ENCODE measurements at regions not wholly inside any gene's neighbourhood (a gene's known extent, or its start where the extent isn't known, plus 50 kb on each side); places are given as distances from the start of the nearest gene placed in this dataset.

GRCh38 chr1:224529844-224530243, 86.3 kb upstream of the CNIH3 start (continued):
- TF ChIP-seq LARP7 (IDR thresholded peaks at IDR 0.05): no peak

GRCh38 chr1:224533517-224533916, 82.6 kb upstream of the CNIH3 start:
- ChIA-PET CTCF (interaction anchor here (0.7 kb wide), 1 partner anchor 20 kb away, joined by 4 read pairs; no protein-coding TSS in a partner anchor), POLR2A (no interaction called here), SMC1A (ENCODE audit: uncharacterized antibody, unreplicated experiment) (interaction anchor here (0.7 kb wide), 1 partner anchor 234 kb away, joined by 3 read pairs; no protein-coding TSS in a partner anchor), RAD21 (ENCODE audit: unreplicated experiment) (no interaction called here)
- no peaks in the 10 kb centered on the region for H3K27me3 ChIP-seq (replicated peaks in 1 of 2; ENCODE audit: control insufficient read depth in 2 of 2, insufficient read depth in 2 of 2, low read length in 1 of 2)
- no peak overlapping the region for H3K4me2 ChIP-seq (ENCODE audit: control insufficient read depth, insufficient read depth)
- in situ Hi-C loops (cut with MboI) (no loop called here), intact Hi-C loops (cut with micrococcal nuclease; ENCODE audit: unreplicated experiment) (no loop called here)
- no peak for TF ChIP-seq NFXL1 (IDR thresholded peaks at IDR 0.05; ENCODE audit: borderline replicate concordance)
- TF ChIP-seq CUX1 (IDR thresholded peaks at IDR 0.05; ENCODE audit: insufficient replicate concordance, low read depth, low read length): no peak
- TF ChIP-seq, protein P1, sequence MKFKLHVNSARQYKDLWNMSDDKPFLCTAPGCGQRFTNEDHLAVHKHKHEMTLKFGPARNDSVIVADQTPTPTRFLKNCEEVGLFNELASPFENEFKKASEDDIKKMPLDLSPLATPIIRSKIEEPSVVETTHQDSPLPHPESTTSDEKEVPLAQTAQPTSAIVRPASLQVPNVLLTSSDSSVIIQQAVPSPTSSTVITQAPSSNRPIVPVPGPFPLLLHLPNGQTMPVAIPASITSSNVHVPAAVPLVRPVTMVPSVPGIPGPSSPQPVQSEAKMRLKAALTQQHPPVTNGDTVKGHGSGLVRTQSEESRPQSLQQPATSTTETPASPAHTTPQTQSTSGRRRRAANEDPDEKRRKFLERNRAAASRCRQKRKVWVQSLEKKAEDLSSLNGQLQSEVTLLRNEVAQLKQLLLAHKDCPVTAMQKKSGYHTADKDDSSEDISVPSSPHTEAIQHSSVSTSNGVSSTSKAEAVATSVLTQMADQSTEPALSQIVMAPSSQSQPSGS (IDR thresholded peaks at IDR 0.05; ENCODE audit: low read length): no peak
- TF ChIP-seq SP1 (IDR thresholded peaks at IDR 0.05; ENCODE audit: low read depth, low read length): no peak
- TF ChIP-seq SPI1 (IDR thresholded peaks at IDR 0.05; ENCODE audit: borderline replicate concordance, insufficient read depth, low read depth, low read length): no peak
- no peak for TF ChIP-seq NBN (IDR thresholded peaks at IDR 0.05)
- no peak for TF ChIP-seq ETV6 (conservative IDR thresholded peaks at IDR 0.05 in 1 of 2, IDR thresholded peaks at IDR 0.05 in 1 of 2; ENCODE audit: borderline replicate concordance in 1 of 2, low read depth in 1 of 2)
- no peak for TF ChIP-seq NRF1 (conservative IDR thresholded peaks at IDR 0.05; ENCODE audit: low read depth, low read length)
- TF ChIP-seq BMI1 (IDR thresholded peaks at IDR 0.05; ENCODE audit: borderline replicate concordance): no peak
- TF ChIP-seq RCOR1 (conservative IDR thresholded peaks at IDR 0.05; ENCODE audit: low read depth, low read length): no peak
- TF ChIP-seq SIX5 (IDR thresholded peaks at IDR 0.05; ENCODE audit: low read depth, low read length, severe bottlenecking): no peak
- H3K79me2 ChIP-seq (ENCODE audit: control insufficient read depth, insufficient read depth, low read length): no peaks in the 10 kb centered on the region
- no TSS peak for BruUV-seq (replicated peaks)
- H3K9ac ChIP-seq (ENCODE audit: control insufficient read depth, insufficient read depth, low read length): no peak overlapping the region
- no peaks in the 10 kb centered on the region for H3K9me3 ChIP-seq (replicated peaks; ENCODE audit: control insufficient read depth, insufficient read depth, low read length)
- H2AFZ ChIP-seq (ENCODE audit: control insufficient read depth, low read depth, low read length): no peak overlapping the region
- H3K36me3 ChIP-seq (ENCODE audit: control insufficient read depth in 2 of 2, insufficient read depth in 2 of 2, low read length in 1 of 2): no peaks in the 10 kb centered on the region
- 26% methylated on average over 6 of the region's 6 CpGs for WGBS (ENCODE audit: insufficient coverage, insufficient replicate concordance, low lambda C conversion rate, missing lambda C conversion rate)
- ATAC-seq: no peak
- DNase-seq (ENCODE audit: low read depth, low spot score): no peak
- H3K4me1 ChIP-seq (ENCODE audit: control insufficient read depth, insufficient read depth, low read length): no peaks in the 10 kb centered on the region
- H3K27ac ChIP-seq (ENCODE audit: control insufficient read depth, insufficient read depth): no peak overlapping the region
- H4K20me1 ChIP-seq (ENCODE audit: control insufficient read depth, insufficient read depth): no peaks in the 10 kb centered on the region
- H3K4me3 ChIP-seq: no peak overlapping the region
- no peak for FAIRE-seq

Measured in GM12878 (cell line).